ENCODE measurements at regions not wholly inside any gene's neighbourhood (a gene's known extent, or its start where the extent isn't known, plus 50 kb on each side); places are given as distances from the start of the nearest gene placed in this dataset.
A peak's percentile ranks its signal among the peaks of the same experiment; 100 is the strongest.

- no peak for DNase-seq
These were observed 450.0 kb upstream of the RASGEF1B start for GRCh38 chr4:81921751-81922159.

GRCh38 chr4:81919810-81920209 lies 448.1 kb upstream of the RASGEF1B start:
- no peak for DNase-seq

- no peak for DNase-seq
These were observed 447.5 kb upstream of the RASGEF1B start for GRCh38 chr4:81919223-81919622.

- DNase-seq = no peak
These were observed 443.7 kb upstream of the RASGEF1B start for GRCh38 chr4:81915430-81915829.

- DNase-seq = no peak
These were observed 442.9 kb upstream of the RASGEF1B start for GRCh38 chr4:81914623-81915022.

- DNase-seq = peak; percentile 31 to 34
These were observed 441.7 kb upstream of the RASGEF1B start for GRCh38 chr4:81913427-81913879.

GRCh38 chr4:81912376-81913030 lies 440.8 kb upstream of the RASGEF1B start:
- DNase-seq = no peak

- DNase-seq = no peak
These were observed 435.2 kb upstream of the RASGEF1B start for GRCh38 chr4:81906905-81907304.

- no peak for DNase-seq
These were observed 434.3 kb upstream of the RASGEF1B start for GRCh38 chr4:81905971-81906370.

GRCh38 chr4:81904121-81904520 lies 432.4 kb upstream of the RASGEF1B start:
- no peak for DNase-seq

- no peak for DNase-seq
These were observed 431.5 kb upstream of the RASGEF1B start for GRCh38 chr4:81903212-81903611.

- DNase-seq = no peak
These were observed 427.3 kb upstream of the RASGEF1B start for GRCh38 chr4:81898862-81899504.

GRCh38 chr4:81896936-81897335 lies 425.2 kb upstream of the RASGEF1B start:
- no peak for DNase-seq

GRCh38 chr4:81891005-81891996 lies 419.6 kb upstream of the RASGEF1B start:
- no peak for DNase-seq

GRCh38 chr4:81884986-81885385 lies 413.3 kb upstream of the RASGEF1B start:
- no peak for DNase-seq

- DNase-seq = no peak
These were observed 412.1 kb upstream of the RASGEF1B start for GRCh38 chr4:81883530-81884450.

- no peak for DNase-seq
These were observed 411.3 kb upstream of the RASGEF1B start for GRCh38 chr4:81883004-81883403.

- no peak for DNase-seq
These were observed 410.3 kb upstream of the RASGEF1B start for GRCh38 chr4:81881855-81882621.

- no peak for DNase-seq
These were observed 404.4 kb upstream of the RASGEF1B start for GRCh38 chr4:81876106-81876505.

GRCh38 chr4:81874661-81875515 lies 403.2 kb upstream of the RASGEF1B start:
- DNase-seq = no peak

GRCh38 chr4:81870275-81870674 lies 398.6 kb upstream of the RASGEF1B start:
- no peak for DNase-seq

Measured in stimulated activated CD4-positive, alpha-beta T cell treated with anti-CD3 and anti-CD28 coated beads, Interleukin-4, amount 100 ng/mL, for 4 hours (primary cell).